ENCODE measurements at regions not wholly inside any gene's neighbourhood (a gene's known extent, or its start where the extent isn't known, plus 50 kb on each side); places are given as distances from the start of the nearest gene placed in this dataset.

GRCh38 chr2:12934146-12934756, 217.5 kb downstream of the TRIB2 start:
- no peak overlapping the region for H3K27ac ChIP-seq
- TF ChIP-seq CTCF (conservative IDR thresholded peaks at IDR 0.05; ENCODE audit: low read depth), result no peak
- POLR2A ChIA-PET (ENCODE audit: low non-redundant PET), result no interaction called here
- no peak for DNase-seq (ENCODE audit: low spot score)
- CTCF ChIA-PET, result interaction anchor here (0.6 kb wide), 2 partner anchors 73 to 100 kb away, joined by 3 to 4 read pairs; no protein-coding TSS in a partner anchor

- no peak overlapping the region for H3K27ac ChIP-seq
- ChIA-PET POLR2A (ENCODE audit: low non-redundant PET) (no interaction called here), CTCF (no interaction called here)
- no peak for TF ChIP-seq CTCF (conservative IDR thresholded peaks at IDR 0.05; ENCODE audit: low read depth)
- no peak for DNase-seq (ENCODE audit: low spot score)
These were observed 218.5 kb downstream of the TRIB2 start for GRCh38 chr2:12935222-12935621.

GRCh38 chr2:12935796-12936195, 219.1 kb downstream of the TRIB2 start:
- ChIA-PET CTCF (no interaction called here), POLR2A (ENCODE audit: low non-redundant PET) (no interaction called here)
- H3K27ac ChIP-seq, result no peak overlapping the region
- DNase-seq (ENCODE audit: low spot score), result no peak
- no peak for TF ChIP-seq CTCF (conservative IDR thresholded peaks at IDR 0.05; ENCODE audit: low read depth)

- CTCF ChIA-PET, result interaction anchor here (0.5 kb wide), 1 partner anchor 47 kb away, joined by 4 read pairs; no protein-coding TSS in a partner anchor
- no peak for DNase-seq (ENCODE audit: low spot score)
- TF ChIP-seq CTCF (conservative IDR thresholded peaks at IDR 0.05; ENCODE audit: low read depth), result no peak
- POLR2A ChIA-PET (ENCODE audit: low non-redundant PET), result no interaction called here
- no peak overlapping the region for H3K27ac ChIP-seq
These were observed 224.5 kb downstream of the TRIB2 start for GRCh38 chr2:12941203-12941602.

- ChIA-PET CTCF (no interaction called here), POLR2A (ENCODE audit: low non-redundant PET) (no interaction called here)
- DNase-seq (ENCODE audit: low spot score), result no peak
These were observed 231.7 kb downstream of the TRIB2 start for GRCh38 chr2:12948231-12948960.

GRCh38 chr2:12948961-12949353, 232.2 kb downstream of the TRIB2 start:
- H3K27ac ChIP-seq, result no peak overlapping the region
- no peak for DNase-seq (ENCODE audit: low spot score)
- CTCF ChIA-PET, result no interaction called here
- TF ChIP-seq CTCF (conservative IDR thresholded peaks at IDR 0.05; ENCODE audit: low read depth), result no peak
- POLR2A ChIA-PET (ENCODE audit: low non-redundant PET), result no interaction called here

More at GRCh38 chr2:12948231-12948960, 231.7 kb downstream of the TRIB2 start:
- no peak overlapping the region for H3K27ac ChIP-seq
- no peak for TF ChIP-seq CTCF (conservative IDR thresholded peaks at IDR 0.05; ENCODE audit: low read depth)

All from RWPE1 (cell line).